Activated CD8-positive, alpha-beta memory T cell treated with anti-CD3 and anti-CD28 coated beads, Interleukin-2, amount 50 U/mL, for 48 hours (primary cell): ENCODE measurements at regions not wholly inside any gene's neighbourhood (a gene's known extent, or its start where the extent isn't known, plus 50 kb on each side); places are given as distances from the start of the nearest gene placed in this dataset.
A peak's percentile ranks its signal among the peaks of the same experiment; 100 is the strongest.

ENCODE experiments used
- DNase-seq: peaks from one replicate; pipeline ENCODE4 v3.0.0-alpha.2; 2020

- DNase-seq, result no peak
Observed at GRCh38 chr15:69973880-69974279, 123.8 kb downstream of the TLE3 start.

GRCh38 chr15:69974321-69974720, 123.4 kb downstream of the TLE3 start:
- DNase-seq, result no peak

- peak; percentile 74 for DNase-seq
Observed at GRCh38 chr15:69976366-69976994, 121.2 kb downstream of the TLE3 start.

GRCh38 chr15:69978603-69979002, 119.1 kb downstream of the TLE3 start:
- no peak for DNase-seq

GRCh38 chr15:69979262-69979661, 118.5 kb downstream of the TLE3 start:
- no peak for DNase-seq

GRCh38 chr15:69979783-69980182, 117.9 kb downstream of the TLE3 start:
- DNase-seq, result no peak

GRCh38 chr15:69980341-69981059, 117.2 kb downstream of the TLE3 start:
- no peak for DNase-seq

GRCh38 chr15:69982037-69982436, 115.7 kb downstream of the TLE3 start:
- DNase-seq, result no peak

- no peak for DNase-seq
Observed at GRCh38 chr15:69983696-69984265, 113.9 kb downstream of the TLE3 start.

- no peak for DNase-seq
Observed at GRCh38 chr15:69987492-69988489, 109.9 kb downstream of the TLE3 start.

- DNase-seq, result no peak
Observed at GRCh38 chr15:69988541-69989225, 109.0 kb downstream of the TLE3 start.

- DNase-seq, result no peak
Observed at GRCh38 chr15:69990566-69991421, 106.9 kb downstream of the TLE3 start.

GRCh38 chr15:69991551-69991980, 106.2 kb downstream of the TLE3 start:
- no peak for DNase-seq

GRCh38 chr15:69992348-69992747, 105.4 kb downstream of the TLE3 start:
- DNase-seq, result no peak

GRCh38 chr15:69994429-69995205, 103.1 kb downstream of the TLE3 start:
- no peak for DNase-seq

GRCh38 chr15:69996321-69997160, 101.2 kb downstream of the TLE3 start:
- DNase-seq, result no peak

GRCh38 chr15:69997161-69997485, 100.6 kb downstream of the TLE3 start:
- no peak for DNase-seq
